Stimulated activated CD4-positive, alpha-beta T cell treated with anti-CD3 and anti-CD28 coated beads, TNF-alpha, amount 100 ng/mL, for 24 hours (primary cell): ENCODE measurements at regions not wholly inside any gene's neighbourhood (a gene's known extent, or its start where the extent isn't known, plus 50 kb on each side); places are given as distances from the start of the nearest gene placed in this dataset.

Experiments
- DNase-seq, 3 experiments: peaks; one replicate each; pipeline ENCODE4 v3.0.0-alpha.2; 2020; ENCODE audit warnings: low read depth in 3 of 3

DNA sequence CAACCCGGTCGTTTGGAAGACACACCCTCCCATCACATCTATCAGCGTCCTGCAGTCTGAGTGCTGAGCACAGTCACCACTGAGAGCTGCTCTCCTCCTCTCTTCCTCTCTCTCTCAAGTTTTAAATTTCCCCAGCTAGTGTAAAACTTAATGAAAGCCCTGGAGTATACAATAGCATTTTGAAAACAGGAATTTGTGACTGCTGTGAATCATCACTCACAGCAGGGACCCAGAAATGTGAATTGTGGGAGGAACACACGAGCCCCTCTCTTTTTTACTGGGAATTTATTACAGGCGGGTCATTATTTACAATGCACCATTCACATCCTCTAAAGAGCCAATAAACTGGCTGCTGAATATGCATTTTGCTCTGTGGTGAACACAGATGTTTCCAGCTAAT is 185.0 kb upstream of the SMIM21 start:
- DNase-seq, result no peak

GRCh38 chr18:75607701-75608100 is 180.2 kb upstream of the SMIM21 start:
- DNase-seq, result no peak

DNA sequence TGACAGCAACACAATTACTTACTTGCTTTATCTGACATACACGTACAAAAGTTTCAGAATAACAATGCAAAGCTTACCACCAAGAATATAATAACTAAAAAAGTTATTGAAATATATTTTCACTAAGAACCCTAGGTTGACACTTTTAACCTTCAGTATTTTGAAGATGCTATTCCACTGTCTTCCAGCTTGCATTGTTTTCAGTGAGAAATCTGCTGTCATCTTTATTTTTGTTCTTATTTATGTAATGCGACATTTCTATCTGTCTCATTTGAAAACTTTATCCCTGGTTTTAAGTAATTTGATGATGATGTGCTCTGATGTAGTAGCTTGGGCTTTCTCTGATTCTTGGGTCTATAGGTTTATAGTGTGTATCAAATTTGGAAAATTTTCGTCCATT is 165.0 kb upstream of the SMIM21 start:
- DNase-seq, result no peak

GRCh38 chr18:75588412-75588811 is 160.9 kb upstream of the SMIM21 start:
- DNase-seq, result no peak

DNA sequence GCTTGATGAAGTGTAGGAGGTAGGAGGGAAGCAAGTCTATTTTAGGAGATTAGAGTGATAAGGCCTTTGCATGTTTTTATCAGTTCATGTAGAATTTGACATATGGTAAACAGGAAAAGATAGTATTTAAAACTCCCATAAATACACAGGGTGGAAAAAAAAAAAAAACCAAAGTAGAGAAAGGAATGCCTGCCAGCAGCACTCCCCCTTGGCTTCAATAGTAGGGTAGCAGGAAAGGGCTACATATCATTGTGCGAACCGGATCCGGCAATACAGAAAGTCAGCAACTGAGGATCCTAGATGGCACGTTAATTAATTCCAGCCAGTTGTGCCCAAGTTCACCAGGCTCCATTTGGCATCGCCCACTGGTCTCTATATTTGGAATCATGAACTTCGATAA is 159.6 kb upstream of the SMIM21 start:
- DNase-seq, result no peak

DNA sequence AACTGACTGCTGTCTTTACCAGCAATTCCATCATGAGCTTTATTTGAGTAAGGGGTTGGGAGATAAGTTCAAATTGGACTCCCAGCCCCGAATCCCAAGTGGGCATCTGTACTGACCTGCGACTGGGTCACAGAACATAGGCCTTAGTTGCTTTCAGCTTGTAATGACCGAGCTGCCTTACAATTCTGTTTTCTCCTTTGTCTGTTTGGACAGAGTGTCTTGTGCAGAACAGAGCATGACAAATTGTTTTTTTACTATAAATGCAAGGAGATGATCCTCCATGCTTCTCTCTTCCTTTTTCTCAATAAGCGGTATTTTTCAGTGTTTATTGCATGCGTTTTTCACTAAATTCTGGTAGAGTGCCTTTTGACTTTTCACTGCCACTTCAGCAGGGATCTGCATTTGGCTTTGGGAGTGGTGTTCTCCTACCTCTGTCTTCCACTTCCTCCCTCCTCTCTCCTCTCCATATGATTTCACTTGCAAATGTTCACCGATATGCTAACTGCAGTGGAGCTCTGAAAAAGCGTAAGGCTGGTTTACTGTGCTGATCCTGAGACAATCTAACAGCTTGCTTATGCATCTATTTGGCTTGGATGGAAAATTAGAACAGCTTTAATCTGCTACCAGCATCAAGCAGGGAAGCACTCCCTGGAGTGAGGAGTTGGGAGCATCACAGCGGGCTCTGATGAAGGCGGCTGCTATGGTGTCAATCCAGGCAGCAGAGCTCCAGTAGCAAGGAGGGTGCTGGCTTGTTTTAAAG is 158.8 kb upstream of the SMIM21 start:
- no peak for DNase-seq

GRCh38 chr18:75582940-75583339 is 155.4 kb upstream of the SMIM21 start:
- DNase-seq, result no peak

DNA sequence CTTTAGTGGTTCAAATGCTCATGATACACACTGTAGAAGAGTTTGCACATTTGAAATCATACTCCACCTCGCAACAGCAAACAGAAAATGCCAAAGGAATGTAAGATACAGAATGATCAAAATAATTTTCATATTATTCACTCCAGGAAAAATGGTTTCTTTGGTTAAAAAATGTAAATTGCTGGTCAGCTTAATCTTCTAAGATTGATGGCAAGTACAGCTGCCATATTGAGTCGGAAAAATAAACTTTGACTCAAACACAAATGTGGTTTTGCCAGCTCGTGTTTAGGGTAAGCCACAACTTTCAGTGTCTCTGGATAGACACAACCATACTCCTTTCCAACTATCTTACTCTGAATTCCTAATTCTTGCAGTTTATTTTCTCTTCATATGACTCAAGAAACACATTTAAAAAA is 154.9 kb upstream of the SMIM21 start:
- no peak for DNase-seq

DNA sequence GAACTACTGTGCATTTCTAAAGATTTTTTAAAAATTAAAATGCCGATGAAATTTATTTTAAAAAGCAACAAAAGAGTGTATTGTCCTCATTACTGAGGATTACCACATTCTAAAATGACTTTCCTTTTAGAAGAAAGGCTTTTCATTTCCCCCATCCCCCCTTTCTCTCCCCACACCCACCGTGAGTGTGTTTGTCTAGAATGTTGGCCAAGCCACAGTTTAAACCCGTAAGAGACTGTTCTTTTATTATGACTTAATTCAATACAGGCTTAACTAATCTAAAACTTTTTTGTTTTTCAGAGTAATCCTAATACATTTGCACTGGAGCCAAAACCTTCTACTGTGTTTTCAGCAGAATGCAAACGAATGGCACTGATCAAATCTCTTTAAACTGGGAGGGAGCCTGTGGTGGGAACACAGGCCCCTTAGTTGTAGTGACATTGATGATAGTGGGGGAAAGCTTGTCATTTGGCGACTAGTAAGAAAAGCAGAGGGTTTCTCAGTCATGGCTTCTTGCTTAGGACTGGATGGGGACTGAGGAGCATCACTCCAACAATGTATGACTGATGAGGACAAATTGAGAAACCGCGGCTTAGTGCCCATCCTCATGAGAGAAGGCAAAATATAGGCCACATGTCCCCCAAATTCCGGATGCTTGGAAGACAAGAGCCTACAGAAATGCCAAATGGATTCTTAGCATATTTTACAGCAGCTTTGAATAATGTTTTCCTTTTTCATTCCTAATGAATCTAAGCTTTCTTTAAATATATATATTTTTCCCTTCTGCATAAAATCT is 154.0 kb upstream of the SMIM21 start:
- no peak for DNase-seq

DNA sequence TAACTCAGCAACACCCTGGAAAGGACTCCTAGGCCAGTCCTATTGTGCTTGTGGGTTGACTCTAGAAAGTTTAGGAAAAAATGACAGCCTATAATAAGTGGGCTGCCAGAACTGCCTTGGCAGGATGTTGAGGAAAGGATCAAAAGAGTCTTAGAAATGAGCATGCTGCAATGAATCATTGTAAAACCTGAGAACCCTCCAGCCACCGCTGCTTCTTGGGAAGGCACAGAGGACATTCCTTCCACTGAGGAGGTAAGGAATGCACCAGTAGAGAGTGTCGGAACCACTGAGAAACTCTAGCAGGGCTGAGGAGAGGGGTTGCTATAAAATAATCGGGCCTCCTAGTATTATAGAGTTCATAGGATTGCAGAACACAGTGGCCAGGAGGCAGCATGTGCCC is 146.7 kb upstream of the SMIM21 start:
- DNase-seq, result no peak

DNA sequence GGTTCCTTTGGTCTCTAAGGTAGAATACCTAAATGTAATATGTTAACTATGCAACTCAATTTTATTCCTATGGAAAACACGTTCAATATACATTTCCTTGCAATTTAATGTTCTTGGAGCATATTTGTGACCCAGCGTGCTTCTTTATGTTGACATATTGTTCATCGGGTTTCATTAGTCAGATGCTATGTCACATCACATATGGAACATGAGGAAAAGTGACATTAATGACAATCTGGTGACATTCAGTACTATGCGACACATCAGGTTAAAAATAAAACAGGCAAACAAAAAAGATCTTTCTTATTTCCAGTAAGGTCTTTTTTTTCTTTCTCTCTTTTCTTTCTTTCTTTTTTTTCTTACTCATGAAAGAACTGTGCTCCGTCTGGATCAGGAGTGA is 135.6 kb upstream of the SMIM21 start:
- DNase-seq, result no peak

- DNase-seq, result no peak
Measured at GRCh38 chr18:75562216-75562615, 134.7 kb upstream of the SMIM21 start.

DNA sequence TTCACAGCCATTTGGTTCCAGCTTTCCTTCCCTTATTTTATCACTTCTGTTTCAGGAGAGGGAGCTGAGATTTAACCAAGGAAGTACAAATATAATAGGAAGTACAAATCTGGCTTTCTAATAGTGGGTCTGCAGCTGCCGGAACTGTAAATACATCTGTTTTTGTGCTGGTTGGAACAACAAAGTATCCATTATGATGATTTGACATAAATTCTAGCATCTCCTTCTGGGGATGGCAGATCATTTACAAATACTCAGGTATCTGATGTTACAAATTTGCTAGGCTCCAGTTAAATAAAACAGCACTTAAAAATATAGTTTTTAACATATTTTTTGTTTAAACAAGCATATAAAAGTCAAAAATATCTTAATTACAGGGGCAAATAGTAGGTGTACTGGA is 131.3 kb upstream of the SMIM21 start:
- no peak for DNase-seq

- DNase-seq, result no peak
Measured at GRCh38 chr18:75556841-75557240, 129.3 kb upstream of the SMIM21 start.

GRCh38 chr18:75554644-75555185 is 127.2 kb upstream of the SMIM21 start:
- DNase-seq, result no peak

GRCh38 chr18:75554176-75554575 is 126.7 kb upstream of the SMIM21 start:
- no peak for DNase-seq

DNA sequence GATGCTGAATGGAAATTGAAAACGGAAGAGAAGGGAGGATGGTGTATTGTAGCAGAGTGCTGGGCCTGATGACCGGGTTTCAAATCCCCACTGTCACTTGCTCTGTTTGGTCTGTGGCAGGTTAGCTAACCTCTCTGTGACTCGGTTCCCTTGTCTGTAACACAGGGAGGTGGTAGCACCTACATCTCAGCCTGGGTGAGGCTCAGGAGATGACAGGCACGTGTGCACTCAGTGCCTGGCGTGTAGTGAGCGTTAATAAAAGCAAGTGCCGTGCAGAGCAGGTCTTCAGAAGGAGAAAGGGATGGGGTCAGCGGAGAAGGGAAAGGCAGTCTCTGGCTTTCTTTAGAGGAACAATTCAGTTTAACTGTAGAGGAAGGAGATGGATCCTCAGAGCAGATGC is 125.5 kb upstream of the SMIM21 start:
- no peak for DNase-seq

DNA sequence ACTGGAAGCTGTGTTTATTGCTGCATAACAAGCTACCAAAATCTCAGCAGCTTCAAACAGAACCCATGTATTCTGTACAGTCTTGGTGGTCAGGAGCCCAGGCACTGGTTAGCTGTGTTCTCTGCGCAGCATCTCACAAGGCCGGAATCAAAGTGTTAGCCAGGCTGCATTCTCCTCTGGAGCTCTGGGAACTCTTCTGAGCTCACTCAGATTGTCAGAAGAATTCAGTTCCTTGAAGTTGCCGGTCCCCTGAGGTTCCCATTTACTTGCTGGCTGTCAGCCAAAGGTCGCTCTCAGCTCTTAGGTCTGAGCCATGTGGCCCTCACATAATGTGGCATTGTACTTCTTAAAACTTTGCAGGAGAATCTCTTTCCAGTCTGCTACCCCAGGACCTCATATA is 123.6 kb upstream of the SMIM21 start:
- no peak for DNase-seq

- no peak for DNase-seq
Measured at GRCh38 chr18:75548353-75548905, 120.9 kb upstream of the SMIM21 start.

DNA sequence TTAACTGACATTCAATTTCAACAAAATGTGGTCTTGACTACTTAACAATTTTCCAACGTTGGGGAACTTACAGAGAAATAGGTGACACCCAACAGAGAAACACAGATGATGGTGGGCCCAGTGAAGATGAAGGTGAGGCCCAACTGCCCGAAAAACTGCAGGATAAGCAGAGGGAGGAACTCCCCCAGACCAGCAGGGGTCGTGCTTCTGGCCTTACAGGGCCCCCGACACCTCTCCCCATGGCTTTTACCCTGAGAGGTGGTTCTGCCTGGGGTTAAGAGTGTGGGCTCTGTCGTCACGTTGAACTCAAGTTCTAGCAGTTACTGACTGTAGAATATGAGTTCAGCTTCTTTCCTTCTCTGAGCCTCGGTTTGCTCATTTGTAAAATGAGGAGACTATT is 119.5 kb upstream of the SMIM21 start:
- no peak for DNase-seq

DNA sequence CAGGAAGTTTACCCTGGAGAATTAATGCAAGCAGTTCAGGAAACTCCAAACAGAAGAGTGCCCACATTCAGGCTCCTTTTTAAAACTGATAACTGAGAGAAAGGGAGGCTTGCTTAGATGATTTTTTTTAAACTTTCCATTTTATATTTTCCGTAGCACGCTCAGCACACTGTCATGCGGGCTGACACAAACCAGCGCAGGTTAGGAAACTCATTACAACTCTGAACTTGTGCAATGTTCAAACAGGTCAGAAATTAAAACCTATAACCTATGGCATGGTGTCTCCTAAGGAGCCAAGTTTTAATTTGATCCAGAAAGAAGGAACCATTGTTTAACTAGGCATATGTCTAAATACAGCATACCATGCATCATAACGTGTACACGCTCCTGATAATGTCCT is 117.7 kb upstream of the SMIM21 start:
- no peak for DNase-seq

DNA sequence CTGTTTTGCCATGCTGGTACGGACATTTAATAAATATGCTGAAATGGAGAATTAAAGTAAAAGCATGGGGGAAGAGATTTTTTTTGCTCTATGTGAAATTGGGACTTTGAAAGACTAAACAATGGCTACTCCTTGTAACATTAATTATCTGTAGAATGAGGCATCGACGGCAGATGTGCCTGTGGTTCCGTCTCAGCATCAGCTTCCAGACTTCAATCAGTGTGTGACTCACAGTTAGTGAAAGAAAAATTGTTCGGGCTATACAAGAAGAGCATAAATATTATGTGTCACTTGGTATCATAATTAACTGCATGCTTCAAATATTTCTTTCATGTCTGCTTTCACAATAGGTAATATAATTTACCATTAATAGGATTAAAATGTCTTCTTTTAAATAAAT is 117.0 kb upstream of the SMIM21 start:
- DNase-seq, result no peak

DNA sequence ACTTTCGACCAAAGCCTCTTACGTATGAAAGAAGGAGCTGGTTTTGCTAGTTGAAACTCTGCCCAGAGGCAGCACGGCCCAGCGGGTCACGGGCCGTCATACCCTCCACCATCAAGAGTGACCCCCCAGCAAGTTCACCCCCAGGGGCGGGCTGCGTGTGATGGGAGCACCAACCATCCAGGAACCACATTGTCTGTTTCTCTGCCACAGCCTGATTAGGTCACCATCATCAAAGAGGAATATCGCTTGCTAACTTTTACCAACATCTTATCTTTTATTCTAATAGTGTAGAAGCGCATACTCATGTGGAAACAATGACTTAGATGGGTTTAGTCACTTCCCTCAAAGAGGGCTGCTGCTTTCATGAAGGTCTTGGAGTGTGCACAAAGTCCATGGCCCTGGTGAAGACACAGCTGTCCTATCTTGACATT is 116.6 kb upstream of the SMIM21 start:
- DNase-seq, result no peak
